ENCODE measurements at regions not wholly inside any gene's neighbourhood (a gene's known extent, or its start where the extent isn't known, plus 50 kb on each side); places are given as distances from the start of the nearest gene placed in this dataset.

GRCh38 chr1:79104617-79105016, 98.1 kb upstream of the ADGRL4 start:
- DNase-seq (ENCODE audit: low read depth in 1 of 2, low spot score in 2 of 2) (no peak), FAIRE-seq (no peak)
- Histone ChIP-seq H4K8ac (ENCODE audit: extremely low read depth, insufficient read depth, low read length) (no peak overlapping the region), H3K9me3 (ENCODE audit: insufficient read depth in 2 of 2, low read depth in 1 of 2, low read length in 1 of 2) (no peaks in the 10 kb centered on the region), H3K4ac (replicated peaks; ENCODE audit: insufficient read length, low read depth, low read length) (no peak overlapping the region), H4K91ac (replicated peaks; ENCODE audit: insufficient read length, low read length) (no peak overlapping the region), H3K27ac (ENCODE audit: low read depth, low read length) (no peak overlapping the region), H3K4me3 (ENCODE audit: extremely low read depth in 1 of 4, insufficient read depth in 2 of 4, low read depth in 3 of 4, low read length in 4 of 4) (no peak overlapping the region), H3K14ac (ENCODE audit: insufficient read length) (no peak overlapping the region), H2BK12ac (ENCODE audit: low read depth, low read length) (no peak overlapping the region), H4K20me1 (replicated peaks in 1 of 2; ENCODE audit: control insufficient read depth in 1 of 2, insufficient read depth in 2 of 2, low read length in 2 of 2) (no peaks in the 10 kb centered on the region), H3K56ac (replicated peaks; ENCODE audit: insufficient read length, low read depth, low read length) (no peak overlapping the region), H3K27me3 (replicated peaks in 1 of 4; ENCODE audit: control insufficient read depth in 3 of 4, extremely low read depth in 1 of 4, insufficient read depth in 3 of 4, low read length in 3 of 4) (no peaks in the 10 kb centered on the region), H3K18ac (ENCODE audit: extremely low read depth, low read length) (no peak overlapping the region), H3K9ac (replicated peaks in 1 of 4; ENCODE audit: extremely low read depth in 1 of 4, low read depth in 3 of 4, low read length in 3 of 4) (no peak overlapping the region), H2AK5ac (ENCODE audit: low read depth, low read length) (no peak overlapping the region), H2BK120ac (replicated peaks; ENCODE audit: low read depth, low read length) (no peak overlapping the region), H3K23me2 (ENCODE audit: low read depth, low read length) (no peaks in the 10 kb centered on the region), H3K4me1 (replicated peaks in 1 of 4; ENCODE audit: control insufficient read depth in 3 of 4, insufficient read depth in 4 of 4, low read length in 3 of 4) (no peaks in the 10 kb centered on the region), H2BK5ac (ENCODE audit: low read depth, low read length) (no peak overlapping the region), H3K79me2 (ENCODE audit: control insufficient read depth in 1 of 2, insufficient read depth in 2 of 2, low read length in 2 of 2) (no peaks in the 10 kb centered on the region), H4K5ac (ENCODE audit: insufficient read length, low read depth, low read length) (no peak overlapping the region), H3K36me3 (ENCODE audit: control insufficient read depth in 2 of 4, insufficient read depth in 4 of 4, low read length in 3 of 4) (no peaks in the 10 kb centered on the region), H2BK20ac (ENCODE audit: low read length) (no peak overlapping the region), H2BK15ac (ENCODE audit: low read length) (no peak overlapping the region), H3K79me1 (ENCODE audit: low read depth, low read length) (no peaks in the 10 kb centered on the region), H2AFZ (ENCODE audit: low read length) (no peak overlapping the region), H3K23ac (ENCODE audit: insufficient read length) (no peak overlapping the region), H3K4me2 (ENCODE audit: insufficient read depth in 1 of 2, low read depth in 2 of 2, low read length in 2 of 2) (no peak overlapping the region)
- ChIA-PET POLR2A (ENCODE audit: partially characterized antibody) (no interaction called here), CTCF (ENCODE audit: partially characterized antibody) (no interaction called here)
- TF ChIP-seq FOSL1 (IDR thresholded peaks at IDR 0.05; ENCODE audit: insufficient read depth, low read depth, low read length) = no peak
- no peak for TF ChIP-seq BRCA1 (IDR thresholded peaks at IDR 0.05; ENCODE audit: low read depth, low read length)
- TF ChIP-seq EGR1 (IDR thresholded peaks at IDR 0.05; ENCODE audit: borderline replicate concordance, low read depth, low read length) = no peak
- no peak for TF ChIP-seq SIRT6 (IDR thresholded peaks at IDR 0.05; ENCODE audit: low read length)
- 91% methylated on average over 3 of the region's 3 CpGs; no CpG with 5 or more reads in 1 of the 2 experiments for WGBS, 2 experiments (ENCODE audit: extremely low coverage in 1 of 2, insufficient coverage in 1 of 2, insufficient read length in 1 of 2, insufficient replicate concordance in 2 of 2, low coverage in 1 of 2, low lambda C conversion rate in 2 of 2, missing lambda C conversion rate in 1 of 2)

All from H1 (cell line).